ENCODE measurements at regions not wholly inside any gene's neighbourhood (a gene's known extent, or its start where the extent isn't known, plus 50 kb on each side); places are given as distances from the start of the nearest gene placed in this dataset.

- no peak overlapping the region for H3K27ac ChIP-seq
- H3K27me3 ChIP-seq, result no peaks in the 10 kb centered on the region
- no peak for DNase-seq
- no peak overlapping the region for H3K4me3 ChIP-seq
- TF ChIP-seq CTCF (IDR thresholded peaks at IDR 0.05) (no peak), POLR2A (IDR thresholded peaks at IDR 0.05) (no peak)
- H3K36me3 ChIP-seq (ENCODE audit: low read depth, missing control alignments), result no peaks in the 10 kb centered on the region
- intact Hi-C loops (cut with DNase I; ENCODE audit: low total_unique reads), result no loop called here
- no peaks in the 10 kb centered on the region for H3K4me1 ChIP-seq
- WGBS, 2 donors, result 32 to 41% methylated on average over 3 of the region's 3 CpGs
- H3K9me3 ChIP-seq, result no peaks in the 10 kb centered on the region
Observed at GRCh38 chr4:20109391-20109790, 142.3 kb upstream of the SLIT2 start.

- no peak for TF ChIP-seq POLR2A (IDR thresholded peaks at IDR 0.05)
- no peak for TF ChIP-seq CTCF (IDR thresholded peaks at IDR 0.05)
- H3K27me3 ChIP-seq, result no peaks in the 10 kb centered on the region
- H3K9me3 ChIP-seq, result no peaks in the 10 kb centered on the region
- no peaks in the 10 kb centered on the region for H3K36me3 ChIP-seq (ENCODE audit: low read depth, missing control alignments)
- no peaks in the 10 kb centered on the region for H3K4me1 ChIP-seq
- H3K27ac ChIP-seq, result no peak overlapping the region
- WGBS, 2 donors, result 76 to 77% methylated on average over 2 of the region's 2 CpGs
- intact Hi-C loops (cut with DNase I; ENCODE audit: low total_unique reads), result no loop called here
- no peak overlapping the region for H3K4me3 ChIP-seq
- DNase-seq, result no peak
Observed at GRCh38 chr4:20106921-20107320, 144.8 kb upstream of the SLIT2 start.

GRCh38 chr4:20101831-20102230 lies 149.9 kb upstream of the SLIT2 start:
- no peaks in the 10 kb centered on the region for H3K27me3 ChIP-seq
- H3K36me3 ChIP-seq (ENCODE audit: low read depth, missing control alignments), result no peaks in the 10 kb centered on the region
- H3K4me1 ChIP-seq, result no peaks in the 10 kb centered on the region
- no peak overlapping the region for H3K4me3 ChIP-seq
- intact Hi-C loops (cut with DNase I; ENCODE audit: low total_unique reads), result no loop called here
- H3K9me3 ChIP-seq, result no peaks in the 10 kb centered on the region
- no peak overlapping the region for H3K27ac ChIP-seq
- WGBS, 2 donors, result 83 to 97% methylated on average over 4 of the region's 4 CpGs
- no peak for TF ChIP-seq CTCF (IDR thresholded peaks at IDR 0.05)
- DNase-seq, result no peak

- H3K4me3 ChIP-seq, result no peak overlapping the region
- no peak overlapping the region for H3K27ac ChIP-seq
- no peak for DNase-seq
- 72 to 79% methylated on average over 2 of the region's 2 CpGs for WGBS, 2 donors
- no peak for TF ChIP-seq CTCF (IDR thresholded peaks at IDR 0.05)
- no peak for TF ChIP-seq POLR2A (IDR thresholded peaks at IDR 0.05)
- no peaks in the 10 kb centered on the region for H3K9me3 ChIP-seq
- intact Hi-C loops (cut with DNase I; ENCODE audit: low total_unique reads), result no loop called here
- H3K36me3 ChIP-seq (ENCODE audit: low read depth, missing control alignments), result no peaks in the 10 kb centered on the region
- H3K4me1 ChIP-seq, result no peaks in the 10 kb centered on the region
- no peaks in the 10 kb centered on the region for H3K27me3 ChIP-seq
Observed at GRCh38 chr4:20096911-20097310, 154.8 kb upstream of the SLIT2 start.

- no peaks in the 10 kb centered on the region for H3K9me3 ChIP-seq
- TF ChIP-seq CTCF (IDR thresholded peaks at IDR 0.05) (no peak), POLR2A (IDR thresholded peaks at IDR 0.05) (no peak)
- no peak overlapping the region for H3K27ac ChIP-seq
- 80 to 86% methylated on average over 4 of the region's 4 CpGs for WGBS, 2 donors
- H3K36me3 ChIP-seq (ENCODE audit: low read depth, missing control alignments), result no peaks in the 10 kb centered on the region
- no peaks in the 10 kb centered on the region for H3K4me1 ChIP-seq
- intact Hi-C loops (cut with DNase I; ENCODE audit: low total_unique reads), result no loop called here
- no peak overlapping the region for H3K4me3 ChIP-seq
- no peaks in the 10 kb centered on the region for H3K27me3 ChIP-seq
- no peak for DNase-seq
Observed at GRCh38 chr4:20095805-20096541, 155.7 kb upstream of the SLIT2 start.

Data from testis (tissue), 2 donors.